Stomach (tissue), 8 donors: ENCODE measurements at regions not wholly inside any gene's neighbourhood (a gene's known extent, or its start where the extent isn't known, plus 50 kb on each side); places are given as distances from the start of the nearest gene placed in this dataset.

Experiments used
- DNase-seq, 2 donors: peaks; one replicate each; pipeline versions ENCODE4 v3.0.0 to v3.0.0-alpha.2; 2013 to 2019
- H3K27ac ChIP-seq, 5 donors: fragments of 200-600 bp in 4 of 5; sonication (generic) in 4 of 5; one replicate each; pipeline ENCODE4 v1.5.1; 2013 to 2019; ENCODE audit warnings: mild to moderate bottlenecking in 1 of 5, moderate library complexity in 1 of 5
- H3K27me3 ChIP-seq, 3 donors: fragments of 200-600 bp; sonication (generic); one replicate each; pipeline ENCODE4 v1.5.1; 2017 to 2019; ENCODE audit warnings: mixed run types in 1 of 3
- H3K36me3 ChIP-seq, 4 donors: fragments of 200-600 bp; sonication (generic); 1 replicate in 3 of 4; 2 replicates in 1 of 4; pipeline ENCODE4 v1.5.1; 2016 to 2019
- H3K4me1 ChIP-seq, 4 donors: fragments of 200-600 bp; sonication (generic); one replicate each; pipeline ENCODE4 v1.5.1; 2016 to 2019
- H3K4me3 ChIP-seq, 4 donors: fragments of 200-600 bp; sonication (generic) in 3 of 4; one replicate each; pipeline ENCODE4 v1.5.1; 2016 to 2019; ENCODE audit warnings: mild to moderate bottlenecking in 1 of 4
- H3K9me3 ChIP-seq, 4 donors: fragments of 200-600 bp; sonication (generic); one replicate each; pipeline ENCODE4 v1.5.1; 2016 to 2019
- CTCF ChIP-seq, 7 experiments: fragments of 450-650 bp in 4 of 7; fragments of 200-600 bp in 3 of 7; sonication (generic) in 3 of 7; IDR thresholded peaks; one replicate each; pipeline ENCODE4 v1.5.1; 2016 to 2019; ENCODE audit warnings: antibody characterized with exemption in 7 of 7, control low read depth in 2 of 7, mild to moderate bottlenecking in 1 of 7
- EP300 ChIP-seq: sonication (generic); formaldehyde crosslinking; IDR thresholded peaks from one replicate; pipeline ENCODE4 v1.6.1; 2017; ENCODE audit warnings: antibody characterized with exemption
- POLR2A ChIP-seq, 4 donors: fragments of 450-650 bp; IDR thresholded peaks; one replicate each; pipeline ENCODE4 v1.6.1; 2016; ENCODE audit warnings: antibody characterized with exemption in 4 of 4, control low read depth in 2 of 4, mild to moderate bottlenecking in 1 of 4, moderate library complexity in 1 of 4
- POLR2AphosphoS5 ChIP-seq, 3 donors: sonication (generic); formaldehyde crosslinking; IDR thresholded peaks; one replicate each; pipeline ENCODE4 v1.6.1; 2016; ENCODE audit warnings: antibody characterized with exemption in 3 of 3
- WGBS, 5 donors: extraction: QIAGEN DNeasy Blood & Tissue Kit in 3 of 5; methylation state at CpG; one replicate each; pipeline versions ENCODE4 v1.1.5 to v1.1.7; 2013 to 2018; 5-methylcytosine and 5-hydroxymethylcytosine counted together
- intact Hi-C: fragments of 100-400 bp; cut with DNase I; formaldehyde crosslinking; loops from one replicate; pipeline ENCODE4 v1.15.1; 2023; ENCODE audit warnings: low total_unique reads
- donor health status: healthy with polysubstance abuse.
- donor health status: Bipolar disorder and iron deficiency.
- donor health status: healthy.

DNA sequence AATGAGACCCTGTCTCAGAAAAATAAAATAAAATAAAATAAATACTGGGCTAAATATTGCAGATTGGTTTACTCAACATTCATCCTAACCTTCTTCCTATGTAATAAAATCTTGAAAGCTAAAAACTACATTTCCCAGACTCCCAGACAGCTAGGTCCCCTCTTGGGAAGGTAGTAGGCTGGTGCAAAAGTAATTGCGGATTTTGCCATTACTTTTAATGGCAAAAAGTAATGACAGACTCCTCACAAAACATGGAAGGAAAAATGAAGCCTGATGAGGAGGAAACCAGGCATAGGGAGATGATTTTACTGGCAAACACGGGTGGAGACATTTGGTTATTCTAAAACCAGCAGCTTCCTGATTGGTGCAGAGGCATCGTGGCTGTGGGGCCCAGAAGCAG, 70.6 kb upstream of the E2F3 start:
- Histone ChIP-seq H3K9me3 (no peaks in the 10 kb centered on the region), H3K4me3 (no peak overlapping the region), H3K36me3 (no peaks in the 10 kb centered on the region), H3K27ac (no peak overlapping the region), H3K4me1 (no peaks in the 10 kb centered on the region), H3K27me3 (peaks cover 0 to 18% (median 0%) of the 10 kb centered on the region in 3 donors)
- intact Hi-C loops = no loop called here
- no peak for TF ChIP-seq CTCF (IDR thresholded peaks at IDR 0.05)
- TF ChIP-seq EP300 = no peak
- no peak for TF ChIP-seq POLR2A (IDR thresholded peaks at IDR 0.05)
- no peak for TF ChIP-seq POLR2AphosphoS5 (IDR thresholded peaks at IDR 0.05)
- 35 to 60% (median 46%) methylated on average over 3 of the region's 3 CpGs for WGBS, 5 donors
- DNase-seq = no peak

- Histone ChIP-seq H3K4me3 (no peak overlapping the region), H3K27me3 (peaks cover 0 to 18% (median 0%) of the 10 kb centered on the region in 3 donors), H3K36me3 (no peaks in the 10 kb centered on the region), H3K9me3 (no peaks in the 10 kb centered on the region), H3K4me1 (no peaks in the 10 kb centered on the region), H3K27ac (no peak overlapping the region)
- intact Hi-C loops = no loop called here
- WGBS, 5 donors = 88 to 92% (median 90%) methylated on average over 5 of the region's 5 CpGs
- TF ChIP-seq CTCF (IDR thresholded peaks at IDR 0.05) = no peak
- TF ChIP-seq EP300 = no peak
- TF ChIP-seq POLR2A (IDR thresholded peaks at IDR 0.05) = no peak
- TF ChIP-seq POLR2AphosphoS5 (IDR thresholded peaks at IDR 0.05) = no peak
- DNase-seq = no peak
Observed at GRCh38 chr6:20331625-20332024, 70.1 kb upstream of the E2F3 start.

- no peak for TF ChIP-seq POLR2A (IDR thresholded peaks at IDR 0.05)
- no peak for TF ChIP-seq CTCF (IDR thresholded peaks at IDR 0.05)
- no peak for TF ChIP-seq EP300
- TF ChIP-seq POLR2AphosphoS5 (IDR thresholded peaks at IDR 0.05) = no peak
- intact Hi-C loops = no loop called here
- WGBS, 5 donors = 52 to 64% (median 55%) methylated on average over 1 of the region's 1 CpG
- H3K9me3 ChIP-seq = no peaks in the 10 kb centered on the region
- no peak for DNase-seq
- no peaks in the 10 kb centered on the region for H3K36me3 ChIP-seq
- H3K4me3 ChIP-seq = no peak overlapping the region
- no peak overlapping the region for H3K27ac ChIP-seq
- no peaks in the 10 kb centered on the region for H3K4me1 ChIP-seq
- peaks cover 0 to 18% (median 0%) of the 10 kb centered on the region in 3 donors for H3K27me3 ChIP-seq
Observed at GRCh38 chr6:20332441-20333006, 69.2 kb upstream of the E2F3 start.

- no peaks in the 10 kb centered on the region for H3K4me1 ChIP-seq
- H3K27ac ChIP-seq = no peak overlapping the region
- TF ChIP-seq EP300 = no peak
- TF ChIP-seq POLR2A (IDR thresholded peaks at IDR 0.05) = no peak
- TF ChIP-seq CTCF (IDR thresholded peaks at IDR 0.05) = no peak
- no peak for TF ChIP-seq POLR2AphosphoS5 (IDR thresholded peaks at IDR 0.05)
- 85 to 88% (median 88%) methylated on average over 9 of the region's 9 CpGs for WGBS, 5 donors
- intact Hi-C loops = no loop called here
- H3K36me3 ChIP-seq = no peaks in the 10 kb centered on the region
- no peak overlapping the region for H3K4me3 ChIP-seq
- no peaks in the 10 kb centered on the region for H3K9me3 ChIP-seq
- no peak for DNase-seq
- H3K27me3 ChIP-seq = peaks cover 0 to 18% (median 0%) of the 10 kb centered on the region in 3 donors
Observed at GRCh38 chr6:20333721-20334269, 67.9 kb upstream of the E2F3 start.
